OCI-LY1 (cell line): ENCODE measurements at regions not wholly inside any gene's neighbourhood (a gene's known extent, or its start where the extent isn't known, plus 50 kb on each side); places are given as distances from the start of the nearest gene placed in this dataset.

Experiments used
- H2AFZ ChIP-seq: fragments of 200-600 bp; sonication (generic), shearing (Covaris generic); 2 replicates; pipeline ENCODE4 v1.6.0; 2014; ENCODE audit warnings: antibody characterized with exemption, mild to moderate bottlenecking, low read length
- H3F3A ChIP-seq: fragments of 200-600 bp; sonication (generic), shearing (Covaris generic); 2 replicates; pipeline ENCODE4 v1.6.0; 2014; ENCODE audit warnings: mild to moderate bottlenecking, antibody characterized with exemption, low read length, moderate library complexity; ENCODE audit not compliant: insufficient read depth
- H3K27ac ChIP-seq: fragments of 200-600 bp; sonication (generic); 2 replicates; pipeline ENCODE4 v1.5.1; 2014; ENCODE audit warnings: low read length, mixed run types, mild to moderate bottlenecking, low read depth; ENCODE audit not compliant: poor library complexity, severe bottlenecking
- H3K27me3 ChIP-seq: fragments of 200-600 bp; sonication (generic); 2 replicates; pipeline ENCODE4 v1.6.0; 2014; ENCODE audit warnings: antibody characterized with exemption, mild to moderate bottlenecking, low read length, moderate library complexity; ENCODE audit not compliant: insufficient read depth
- H3K36me3 ChIP-seq: fragments of 200-600 bp; sonication (generic); 2 replicates; pipeline ENCODE4 v1.6.1; 2014; ENCODE audit warnings: mild to moderate bottlenecking, antibody characterized with exemption, low read length, moderate library complexity, mixed read lengths; ENCODE audit not compliant: insufficient read depth
- H3K4me1 ChIP-seq: fragments of 200-600 bp; sonication (generic); 2 replicates; pipeline ENCODE4 v1.5.1; 2014; ENCODE audit warnings: mild to moderate bottlenecking, low read length, moderate library complexity; ENCODE audit not compliant: insufficient read depth, severe bottlenecking
- H3K4me2 ChIP-seq: fragments of 200-600 bp; sonication (generic), shearing (Covaris generic); 2 replicates; pipeline ENCODE4 v1.6.1; 2014; ENCODE audit warnings: low read length
- H3K4me3 ChIP-seq: fragments of 200-600 bp; sonication (generic); 2 replicates; pipeline ENCODE4 v1.5.1; 2014; ENCODE audit warnings: low read length, low read depth, mild to moderate bottlenecking, mixed read lengths; ENCODE audit not compliant: poor library complexity, severe bottlenecking
- H3K79me2 ChIP-seq: fragments of 200-600 bp; shearing (Covaris generic); 2 replicates; pipeline ENCODE4 v1.6.1; 2016; ENCODE audit warnings: mixed run types, low read length, mixed read lengths; ENCODE audit not compliant: insufficient read depth
- H3K9ac ChIP-seq: fragments of 200-600 bp; sonication (generic), shearing (Covaris generic); 2 replicates; pipeline ENCODE4 v1.6.1; 2014; ENCODE audit warnings: mild to moderate bottlenecking, low read length, mixed read lengths
- H3K9me2 ChIP-seq: fragments of 200-600 bp; sonication (generic), shearing (Covaris generic); 2 replicates; pipeline ENCODE4 v1.6.1; 2014; ENCODE audit warnings: low read depth, mild to moderate bottlenecking, low read length, mixed read lengths
- H3K9me3 ChIP-seq: fragments of 200-600 bp; shearing (Covaris generic); 2 replicates; pipeline ENCODE4 v1.6.1; 2014; ENCODE audit warnings: low read length, mixed read lengths
- H4K20me1 ChIP-seq: fragments of 200-600 bp; sonication (generic), shearing (Covaris generic); 2 replicates; pipeline ENCODE4 v1.6.0; 2016; ENCODE audit warnings: mild to moderate bottlenecking, low read length; ENCODE audit not compliant: insufficient read depth
- EZH2 ChIP-seq: fragments of 200-600 bp; sonication (generic), shearing (Covaris generic); IDR thresholded peaks from 2 replicates; pipeline ENCODE4 v1.8.0; 2017; ENCODE audit warnings: borderline replicate concordance, mixed run types, mild to moderate bottlenecking, antibody characterized with exemption, low read length, moderate library complexity, mixed read lengths
- TF ChIP-seq, protein P1 (sequence below): fragments of 200-600 bp; sonication (generic), shearing (Covaris generic); IDR thresholded peaks from 2 replicates; pipeline ENCODE4 v1.5.1; 2017; ENCODE audit warnings: mild to moderate bottlenecking, antibody characterized with exemption, low read length, moderate library complexity, mixed read lengths

DNA sequence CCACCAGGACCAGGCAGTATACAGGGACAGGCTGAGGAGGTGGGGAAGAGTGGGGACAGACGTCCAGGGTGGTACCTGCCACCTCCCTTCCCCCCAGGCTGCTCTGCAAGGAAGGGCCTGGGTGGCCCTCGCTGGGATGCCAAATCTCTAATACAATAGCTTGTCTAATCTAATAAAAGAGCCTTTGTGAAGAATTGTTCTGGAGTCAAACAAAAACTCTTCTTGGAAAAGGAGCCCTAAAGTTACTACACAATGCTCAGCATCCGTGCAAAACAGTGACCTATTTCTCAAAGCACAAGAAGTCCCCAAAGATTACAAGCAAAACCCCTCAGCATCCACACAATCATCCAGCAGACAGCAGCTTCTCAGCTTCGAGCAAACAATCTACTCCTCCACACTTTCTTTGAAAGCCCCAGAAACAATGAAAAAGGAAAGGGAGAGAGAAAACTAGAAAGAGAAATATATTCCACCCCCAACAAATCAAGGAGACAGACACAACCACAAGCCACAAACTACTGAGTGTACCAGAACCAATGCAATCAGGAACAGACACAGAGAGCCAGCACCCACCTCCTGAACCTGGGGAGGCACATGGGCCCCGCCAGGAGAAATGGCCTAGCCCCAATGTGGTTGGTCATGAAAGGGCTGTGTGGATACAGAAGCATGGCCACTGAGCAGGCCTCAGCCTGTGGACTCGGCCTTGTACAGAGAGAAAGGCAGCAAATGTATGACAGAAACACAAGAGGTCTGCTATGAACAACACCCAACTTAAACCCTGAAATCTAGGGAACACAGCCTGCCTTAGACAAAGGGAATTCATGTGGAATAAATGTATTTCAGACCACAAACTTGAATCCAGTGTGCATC is 177.1 kb upstream of the CHRNA7 start:
- no peak overlapping the region for H3K27ac ChIP-seq
- no peaks in the 10 kb centered on the region for H4K20me1 ChIP-seq
- no peak overlapping the region for H3K4me3 ChIP-seq
- H2AFZ ChIP-seq: no peak overlapping the region
- H3K4me2 ChIP-seq: no peak overlapping the region
- H3K36me3 ChIP-seq: no peaks in the 10 kb centered on the region
- no peaks in the 10 kb centered on the region for H3F3A ChIP-seq
- no peaks in the 10 kb centered on the region for H3K4me1 ChIP-seq
- no peak for TF ChIP-seq EZH2
- TF ChIP-seq, protein P1, sequence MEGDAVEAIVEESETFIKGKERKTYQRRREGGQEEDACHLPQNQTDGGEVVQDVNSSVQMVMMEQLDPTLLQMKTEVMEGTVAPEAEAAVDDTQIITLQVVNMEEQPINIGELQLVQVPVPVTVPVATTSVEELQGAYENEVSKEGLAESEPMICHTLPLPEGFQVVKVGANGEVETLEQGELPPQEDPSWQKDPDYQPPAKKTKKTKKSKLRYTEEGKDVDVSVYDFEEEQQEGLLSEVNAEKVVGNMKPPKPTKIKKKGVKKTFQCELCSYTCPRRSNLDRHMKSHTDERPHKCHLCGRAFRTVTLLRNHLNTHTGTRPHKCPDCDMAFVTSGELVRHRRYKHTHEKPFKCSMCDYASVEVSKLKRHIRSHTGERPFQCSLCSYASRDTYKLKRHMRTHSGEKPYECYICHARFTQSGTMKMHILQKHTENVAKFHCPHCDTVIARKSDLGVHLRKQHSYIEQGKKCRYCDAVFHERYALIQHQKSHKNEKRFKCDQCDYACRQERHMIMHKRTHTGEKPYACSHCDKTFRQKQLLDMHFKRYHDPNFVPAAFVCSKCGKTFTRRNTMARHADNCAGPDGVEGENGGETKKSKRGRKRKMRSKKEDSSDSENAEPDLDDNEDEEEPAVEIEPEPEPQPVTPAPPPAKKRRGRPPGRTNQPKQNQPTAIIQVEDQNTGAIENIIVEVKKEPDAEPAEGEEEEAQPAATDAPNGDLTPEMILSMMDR: no peak
- H3K27me3 ChIP-seq: 0 out of 2 replicates have a peak, but pooled peaks cover 4% of the 10 kb centered on the region
- no peaks in the 10 kb centered on the region for H3K9me2 ChIP-seq
- no peak overlapping the region for H3K9ac ChIP-seq
- no peaks in the 10 kb centered on the region for H3K79me2 ChIP-seq
- H3K9me3 ChIP-seq: no peaks in the 10 kb centered on the region

DNA sequence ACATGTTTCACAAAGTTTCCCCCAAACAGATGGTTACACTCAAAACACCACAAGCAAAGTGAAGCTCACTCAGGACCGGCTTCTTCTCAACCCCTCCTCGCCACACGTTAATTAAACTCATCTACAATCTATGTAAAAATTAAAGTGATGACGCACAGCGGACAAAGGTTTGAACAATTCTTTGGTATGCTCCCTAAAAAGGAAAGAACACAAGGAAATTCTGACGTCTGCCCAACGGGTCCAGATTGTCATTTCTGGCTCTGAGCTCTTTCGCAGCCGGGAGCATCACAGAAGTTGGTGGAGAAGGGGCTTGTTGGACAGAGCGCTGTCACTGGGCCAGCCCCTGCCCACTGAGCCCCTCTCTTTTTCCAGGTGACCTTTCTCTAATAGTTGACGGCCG is 173.7 kb upstream of the CHRNA7 start:
- Histone ChIP-seq H3K4me1 (no peaks in the 10 kb centered on the region), H3K36me3 (no peaks in the 10 kb centered on the region), H3K9ac (no peak overlapping the region), H3K9me2 (no peaks in the 10 kb centered on the region), H3K79me2 (no peaks in the 10 kb centered on the region), H4K20me1 (no peaks in the 10 kb centered on the region), H3K4me2 (no peak overlapping the region), H3K27me3 (0 out of 2 replicates have a peak, but pooled peaks cover 4% of the 10 kb centered on the region), H3F3A (no peaks in the 10 kb centered on the region), H3K27ac (no peak overlapping the region), H2AFZ (no peak overlapping the region), H3K4me3 (no peak overlapping the region), H3K9me3 (no peaks in the 10 kb centered on the region)
- TF ChIP-seq, protein P1: no peak
- no peak for TF ChIP-seq EZH2

DNA sequence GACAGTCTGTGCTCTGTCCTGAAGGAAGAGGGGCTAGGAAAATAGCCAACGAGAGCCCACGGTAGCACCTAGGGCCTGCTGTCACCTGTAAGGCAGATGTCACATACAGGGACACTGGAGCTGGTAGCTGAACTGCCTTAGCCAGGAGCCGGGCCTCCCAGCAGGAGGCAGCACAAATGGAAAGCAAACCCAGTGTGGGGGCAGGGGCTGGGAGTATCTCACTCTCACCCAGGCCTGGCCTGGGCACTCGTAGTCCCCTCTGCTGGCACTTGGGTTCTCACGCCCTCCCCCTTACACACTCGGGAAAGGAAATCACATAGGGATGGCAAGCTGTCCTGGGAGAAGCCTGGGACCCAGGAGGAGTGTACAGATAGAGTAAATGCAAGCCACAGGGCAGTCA is 173.1 kb upstream of the CHRNA7 start:
- no peaks in the 10 kb centered on the region for H3F3A ChIP-seq
- no peaks in the 10 kb centered on the region for H3K36me3 ChIP-seq
- no peak overlapping the region for H3K4me3 ChIP-seq
- TF ChIP-seq EZH2: no peak
- TF ChIP-seq, protein P1: no peak
- H3K9ac ChIP-seq: no peak overlapping the region
- 0 out of 2 replicates have a peak, but pooled peaks cover 4% of the 10 kb centered on the region for H3K27me3 ChIP-seq
- H3K4me2 ChIP-seq: no peak overlapping the region
- H3K4me1 ChIP-seq: no peaks in the 10 kb centered on the region
- H3K27ac ChIP-seq: no peak overlapping the region
- H4K20me1 ChIP-seq: no peaks in the 10 kb centered on the region
- H3K9me3 ChIP-seq: no peaks in the 10 kb centered on the region
- no peaks in the 10 kb centered on the region for H3K9me2 ChIP-seq
- H3K79me2 ChIP-seq: no peaks in the 10 kb centered on the region
- H2AFZ ChIP-seq: no peak overlapping the region
